K562 (cell line): ENCODE measurements at regions not wholly inside any gene's neighbourhood (a gene's known extent, or its start where the extent isn't known, plus 50 kb on each side); places are given as distances from the start of the nearest gene placed in this dataset.

Experiments used
- ATAC-seq: fragments of 200-7000 bp; cut with Tn5 transposase; 3 replicates; pipeline ENCODE4 v1.9.1; 2020; ENCODE audit warnings: moderate library complexity
- BruUV-seq: library from RNA; stranded (reverse); fragments of 400-500 nt; replicated peaks from 2 replicates; lab custom pipeline; 2021; lab: Mats Ljungman, UMichigan
- CTCF ChIA-PET: fragments of 300-600 bp; formaldehyde crosslinking; extraction: SDS; loops from one replicate; lab custom pipeline; 2021; ENCODE audit warnings: low intra/inter-chr PET ratio; lab: Yijun Ruan, JAX
- POLR2A ChIA-PET: fragments of 300-600, 350-650 bp; sonication (Branson Sonifier 250); formaldehyde crosslinking; extraction: SDS; loops from one replicate; lab custom pipeline; 2021; ENCODE audit warnings: antibody characterized with exemption, inconsistent platforms; lab: Yijun Ruan, JAX
- DNase-seq, 4 experiments: peaks; one replicate each; pipeline versions ENCODE4 v3.0.0 to v3.0.0-alpha.2; 2011 to 2018; ENCODE audit warnings: low spot score in 3 of 4, mixed read lengths in 3 of 4; ENCODE audit errors: extremely low read depth in 1 of 4
- FAIRE-seq: peaks from 2 replicates; lab custom pipeline; 2011; peaks lifted over from hg19 to GRCh38; lab: Jason Lieb, UNC
- H2AFZ ChIP-seq: 2 replicates; pipeline ENCODE4 v1.6.0; 2011; ENCODE audit warnings: low read depth, low read length, control low read depth, inconsistent platforms
- H3K27ac ChIP-seq: fragments of 200-600 bp; 3 replicates; pipeline ENCODE4 v1.8.0; 2011; ENCODE audit warnings: low read depth, mild to moderate bottlenecking, control low read depth, inconsistent platforms, low read length, moderate library complexity, mixed read lengths; ENCODE audit errors: extremely low read depth
- H3K27me3 ChIP-seq, 2 experiments: fragments of 300-600 bp in 1 of 2; 2 replicates in 1 of 2; 3 replicates in 1 of 2; pipeline versions ENCODE4 v1.6.0 to v1.8.0; 2011; ENCODE audit warnings: inconsistent platforms in 2 of 2, low read length in 2 of 2, mild to moderate bottlenecking in 1 of 2, mixed read lengths in 1 of 2, moderate library complexity in 1 of 2; ENCODE audit not compliant: control insufficient read depth in 2 of 2, insufficient read depth in 2 of 2
- H3K36me3 ChIP-seq: fragments of 300-600 bp; 3 replicates; pipeline ENCODE4 v1.8.0; 2011; ENCODE audit warnings: mild to moderate bottlenecking, low read length, inconsistent platforms; ENCODE audit not compliant: control insufficient read depth, insufficient read depth
- H3K4me1 ChIP-seq, 2 experiments: fragments of 200-600 bp in 1 of 2; replicated peaks in 1 of 2; 2 replicates in 1 of 2; 3 replicates in 1 of 2; pipeline versions ENCODE4 v1.5.1 to v1.8.0; 2011; ENCODE audit warnings: inconsistent platforms in 2 of 2, low read length in 2 of 2, mild to moderate bottlenecking in 1 of 2, mixed read lengths in 1 of 2, moderate library complexity in 1 of 2; ENCODE audit not compliant: control insufficient read depth in 2 of 2, insufficient read depth in 2 of 2
- H3K4me2 ChIP-seq: 2 replicates; pipeline ENCODE4 v1.6.1; 2011; ENCODE audit warnings: low read length, control low read depth, inconsistent platforms, mixed read lengths; ENCODE audit not compliant: insufficient read depth
- H3K4me3 ChIP-seq: fragments of 200-600 bp; sonication (generic), shearing (Covaris generic); 2 replicates; pipeline ENCODE4 v1.5.1; 2016; ENCODE audit warnings: control low read depth, inconsistent platforms
- H3K79me2 ChIP-seq: fragments of 200-600 bp; 3 replicates; pipeline ENCODE4 v1.8.0; 2011; ENCODE audit warnings: low read length, inconsistent platforms; ENCODE audit not compliant: control insufficient read depth, insufficient read depth
- H3K9ac ChIP-seq, 2 experiments: 2 replicates each; pipeline versions ENCODE4 v1.6.0 to v1.6.1; 2011; ENCODE audit warnings: low read depth in 2 of 2, low read length in 2 of 2, control low read depth in 1 of 2, inconsistent platforms in 1 of 2, mild to moderate bottlenecking in 1 of 2, mixed read lengths in 1 of 2; ENCODE audit not compliant: insufficient read depth in 1 of 2
- H3K9me1 ChIP-seq: one replicate; pipeline ENCODE4 v1.6.0; 2011; ENCODE audit warnings: inconsistent platforms, mild to moderate bottlenecking, low read length, moderate library complexity; ENCODE audit not compliant: control insufficient read depth, insufficient read depth
- H3K9me3 ChIP-seq: replicated peaks from 2 replicates; pipeline ENCODE4 v1.5.1; 2011; ENCODE audit warnings: low read depth, low read length, inconsistent platforms; ENCODE audit not compliant: control insufficient read depth, insufficient read depth
- H4K20me1 ChIP-seq: replicated peaks from 2 replicates; pipeline ENCODE4 v1.6.1; 2011; ENCODE audit warnings: low read length, inconsistent platforms, mixed read lengths; ENCODE audit not compliant: control insufficient read depth, insufficient read depth
- ELF1 ChIP-seq: fragments of 200-800 bp; sonication (Bioruptor generic); IDR thresholded peaks from 2 replicates; pipeline ENCODE4 v1.6.1; 2016; ENCODE audit warnings: missing genetic modification characterization, missing compliant biosample characterization
- IRF1 ChIP-seq: sonication (generic); formaldehyde crosslinking; IDR thresholded peaks from 2 replicates; pipeline ENCODE4 v1.8.0; 2022; ENCODE audit warnings: missing genetic modification reagents, mild to moderate bottlenecking, borderline replicate concordance
- KAT7 ChIP-seq: sonication (generic); formaldehyde crosslinking; IDR thresholded peaks from 2 replicates; pipeline ENCODE4 v1.8.0; 2022; ENCODE audit warnings: missing genetic modification reagents, mild to moderate bottlenecking, borderline replicate concordance
- MXI1 ChIP-seq: IDR thresholded peaks from 2 replicates; pipeline ENCODE4 v1.6.1; 2011; ENCODE audit warnings: low read depth, mild to moderate bottlenecking, improper control_type of control experiment, low read length
- PKNOX1 ChIP-seq: fragments of 450-650 bp; IDR thresholded peaks from 2 replicates; pipeline ENCODE4 v1.6.1; 2016
- SMAD4 ChIP-seq: fragments of 250-450 bp; sonication (Bioruptor Pico); conservative IDR thresholded peaks from 2 replicates; pipeline ENCODE4 v1.8.0; 2021; ENCODE audit warnings: inconsistent platforms, mild to moderate bottlenecking, moderate library complexity
- ZBTB49 ChIP-seq: sonication (generic); formaldehyde crosslinking; IDR thresholded peaks from 2 replicates; pipeline ENCODE4 v1.8.0; 2022; ENCODE audit warnings: missing genetic modification reagents, mild to moderate bottlenecking, borderline replicate concordance
- WGBS: fragments of 100-300 bp; shearing (Covaris generic); methylation state at CpG from one replicate; pipeline ENCODE4 v1.1.6; 2016; ENCODE audit warnings: low coverage, mixed read lengths; ENCODE audit not compliant: insufficient coverage; ENCODE audit errors: missing lambda C conversion rate; 5-methylcytosine and 5-hydroxymethylcytosine counted together
- in situ Hi-C: fragments of 300-500 bp; cut with MboI; formaldehyde crosslinking; loops from 4 replicates; pipeline ENCODE4 v1.15.0; 2018; ENCODE audit warnings: inconsistent platforms, mixed read lengths
- intact Hi-C: fragments of 100-400 bp; cut with micrococcal nuclease; formaldehyde crosslinking; loops from 2 replicates; pipeline ENCODE4 v1.14.2; 2022

GRCh38 chr5:9947225-9947714, 302.4 kb downstream of the ATPSCKMT start:
- H2AFZ ChIP-seq = no peak overlapping the region
- in situ Hi-C loops (no loop called here), intact Hi-C loops (no loop called here)
- H4K20me1 ChIP-seq = no peaks in the 10 kb centered on the region; the same call in 1 of the 2 replicates
- DNase-seq (no peak), FAIRE-seq (no peak), ATAC-seq (no peak)
- H3K36me3 ChIP-seq = no peaks in the 10 kb centered on the region
- no peaks in the 10 kb centered on the region for H3K4me1 ChIP-seq
- H3K9ac ChIP-seq = no peak overlapping the region
- under 1% methylated on average over 6 of the region's 6 CpGs for WGBS
- ChIA-PET CTCF (no interaction called here), POLR2A (no interaction called here)
- no peaks in the 10 kb centered on the region for H3K9me3 ChIP-seq
- H3K27me3 ChIP-seq = peaks cover 0 to 7% of the 10 kb centered on the region in 2 experiments; a peak in 1 of 5 replicates
- H3K79me2 ChIP-seq = no peaks in the 10 kb centered on the region
- TF ChIP-seq KAT7 (CRISPR knock-in tag) (no peak), PKNOX1 (no peak), ZBTB49 (CRISPR knock-in tag) (no peak), MXI1 (no peak), ELF1 (tag) (no peak), IRF1 (CRISPR knock-in tag) (no peak), SMAD4 (CRISPR knock-in tag) (no peak)
- no peak overlapping the region for H3K4me2 ChIP-seq
- BruUV-seq = no TSS peak
- no peaks in the 10 kb centered on the region for H3K9me1 ChIP-seq
- no peak overlapping the region for H3K27ac ChIP-seq
- no peak overlapping the region for H3K4me3 ChIP-seq
